Stimulated activated CD4-positive, alpha-beta T cell treated with anti-CD3 and anti-CD28 coated beads, Interleukin-4, amount 100 ng/mL, for 24 hours (primary cell): ENCODE measurements at regions not wholly inside any gene's neighbourhood (a gene's known extent, or its start where the extent isn't known, plus 50 kb on each side); places are given as distances from the start of the nearest gene placed in this dataset.
A peak's percentile ranks its signal among the peaks of the same experiment; 100 is the strongest.
"Not testable (repeated sequence)": the region's sequence is repeated elsewhere in the genome, so short reads cannot be mapped to it uniquely, and the experiment has no call there.

Experiments
- DNase-seq: peaks from one replicate; pipeline ENCODE4 v3.0.0-alpha.2; 2020

GRCh38 chr13:99078017-99078771 is 100.3 kb upstream of the DOCK9 start:
- DNase-seq = no peak

GRCh38 chr13:99080131-99080530 is 102.3 kb upstream of the DOCK9 start:
- DNase-seq = no peak

GRCh38 chr13:99083981-99084380 is 106.1 kb upstream of the DOCK9 start:
- no peak for DNase-seq

GRCh38 chr13:99085139-99085807 is 107.4 kb upstream of the DOCK9 start:
- no peak for DNase-seq

- no peak for DNase-seq
Observed at GRCh38 chr13:99085808-99086266, 108.0 kb upstream of the DOCK9 start.

- peak; percentile 74 for DNase-seq
Observed at GRCh38 chr13:99086267-99087097, 108.6 kb upstream of the DOCK9 start.

- DNase-seq = peak; percentile 93
Observed at GRCh38 chr13:99087098-99087953, 109.5 kb upstream of the DOCK9 start.

GRCh38 chr13:99087954-99088491 is 110.2 kb upstream of the DOCK9 start:
- peak; percentile 21 for DNase-seq

GRCh38 chr13:99093997-99094396 is 106.7 kb upstream of the UBAC2 start:
- DNase-seq = no peak

GRCh38 chr13:99101831-99102230 is 98.8 kb upstream of the UBAC2 start:
- DNase-seq = not testable (repeated sequence)

- DNase-seq = no peak
Observed at GRCh38 chr13:99103536-99103935, 97.1 kb upstream of the UBAC2 start.

- no peak for DNase-seq
Observed at GRCh38 chr13:99104396-99104795, 96.3 kb upstream of the UBAC2 start.

GRCh38 chr13:99105160-99105559 is 95.5 kb upstream of the UBAC2 start:
- DNase-seq = no peak

GRCh38 chr13:99113351-99113750 is 87.3 kb upstream of the UBAC2 start:
- no peak for DNase-seq

GRCh38 chr13:99118179-99118578 is 82.5 kb upstream of the UBAC2 start:
- DNase-seq = no peak

- peak; percentile 68 for DNase-seq
Observed at GRCh38 chr13:99119656-99120055, 81.0 kb upstream of the UBAC2 start.

- no peak for DNase-seq
Observed at GRCh38 chr13:99120751-99121150, 79.9 kb upstream of the UBAC2 start.

- DNase-seq = no peak
Observed at GRCh38 chr13:99122171-99122570, 78.5 kb upstream of the UBAC2 start.

- DNase-seq = no peak
Observed at GRCh38 chr13:99123101-99124045, 77.3 kb upstream of the UBAC2 start.

GRCh38 chr13:99124046-99124400 is 76.6 kb upstream of the UBAC2 start:
- DNase-seq = no peak

- DNase-seq = peak; percentile 10
Observed at GRCh38 chr13:99124794-99125316, 75.8 kb upstream of the UBAC2 start.
